ENCODE measurements at regions not wholly inside any gene's neighbourhood (a gene's known extent, or its start where the extent isn't known, plus 50 kb on each side); places are given as distances from the start of the nearest gene placed in this dataset.

- no peak for DNase-seq (ENCODE audit: low spot score)
These were observed 99.8 kb upstream of the TSPAN5 start for GRCh38 chr4:98758182-98758581.

- no peak for DNase-seq (ENCODE audit: low spot score)
These were observed 96.3 kb upstream of the TSPAN5 start for GRCh38 chr4:98754736-98755135.

- DNase-seq (ENCODE audit: low spot score), result no peak
These were observed 90.8 kb upstream of the TSPAN5 start for GRCh38 chr4:98749206-98749605.

- DNase-seq (ENCODE audit: low spot score), result no peak
These were observed 90.2 kb upstream of the TSPAN5 start for GRCh38 chr4:98748609-98749008.

GRCh38 chr4:98747393-98748091 lies 89.1 kb upstream of the TSPAN5 start:
- no peak for DNase-seq (ENCODE audit: low spot score)

GRCh38 chr4:98746936-98747335 lies 88.5 kb upstream of the TSPAN5 start:
- no peak for DNase-seq (ENCODE audit: low spot score)

- no peak for DNase-seq (ENCODE audit: low spot score)
These were observed 88.1 kb upstream of the TSPAN5 start for GRCh38 chr4:98746530-98746929.

GRCh38 chr4:98745366-98745765 lies 87.0 kb upstream of the TSPAN5 start:
- no peak for DNase-seq (ENCODE audit: low spot score)

GRCh38 chr4:98744372-98745150 lies 86.2 kb upstream of the TSPAN5 start:
- DNase-seq (ENCODE audit: low spot score), result no peak

GRCh38 chr4:98741952-98742351 lies 83.5 kb upstream of the TSPAN5 start:
- no peak for DNase-seq (ENCODE audit: low spot score)

GRCh38 chr4:98739751-98740150 lies 81.3 kb upstream of the TSPAN5 start:
- DNase-seq (ENCODE audit: low spot score), result no peak

- DNase-seq (ENCODE audit: low spot score), result no peak
These were observed 75.2 kb upstream of the TSPAN5 start for GRCh38 chr4:98733601-98734000.

- DNase-seq (ENCODE audit: low spot score), result no peak
These were observed 70.5 kb upstream of the TSPAN5 start for GRCh38 chr4:98728871-98729270.

- DNase-seq (ENCODE audit: low spot score), result peak; percentile 81
These were observed 70.0 kb upstream of the TSPAN5 start for GRCh38 chr4:98728433-98728832.

- no peak for DNase-seq (ENCODE audit: low spot score)
These were observed 63.6 kb upstream of the TSPAN5 start for GRCh38 chr4:98722000-98722399.

GRCh38 chr4:98720871-98721480 lies 62.6 kb upstream of the TSPAN5 start:
- no peak for DNase-seq (ENCODE audit: low spot score)

GRCh38 chr4:98716796-98717195 lies 58.4 kb upstream of the TSPAN5 start:
- no peak for DNase-seq (ENCODE audit: low spot score)

- DNase-seq (ENCODE audit: low spot score), result no peak
These were observed 54.2 kb upstream of the TSPAN5 start for GRCh38 chr4:98712607-98713006.

GRCh38 chr4:98711526-98711925 lies 53.1 kb upstream of the TSPAN5 start:
- no peak for DNase-seq (ENCODE audit: low spot score)

- DNase-seq (ENCODE audit: low spot score), result no peak
These were observed 52.4 kb upstream of the TSPAN5 start for GRCh38 chr4:98710831-98711230.

All from kidney capillary endothelial cell (primary cell).